Uterus (tissue), 2 donors: ENCODE measurements at regions not wholly inside any gene's neighbourhood (a gene's known extent, or its start where the extent isn't known, plus 50 kb on each side); places are given as distances from the start of the nearest gene placed in this dataset.

Experiments used
- CTCF ChIP-seq, 4 experiments: fragments of 200-600 bp in 2 of 4; fragments of 450-650 bp in 2 of 4; sonication (generic) in 2 of 4; IDR thresholded peaks; one replicate each; pipeline ENCODE4 v1.5.1; 2016 to 2019; ENCODE audit warnings: antibody characterized with exemption in 4 of 4, mild to moderate bottlenecking in 2 of 4, moderate library complexity in 1 of 4
- POLR2A ChIP-seq, 2 donors: fragments of 450-650 bp; IDR thresholded peaks; one replicate each; pipeline ENCODE4 v1.6.1; 2016; ENCODE audit warnings: antibody characterized with exemption in 2 of 2, mild to moderate bottlenecking in 1 of 2, moderate library complexity in 1 of 2

GRCh38 chr7:25521236-25521635 lies 292.9 kb upstream of the NPVF start:
- TF ChIP-seq CTCF (IDR thresholded peaks at IDR 0.05), result no peak
- TF ChIP-seq POLR2A (IDR thresholded peaks at IDR 0.05), result no peak
